Astrocyte of the cerebellum (primary cell): ENCODE measurements at regions not wholly inside any gene's neighbourhood (a gene's known extent, or its start where the extent isn't known, plus 50 kb on each side); places are given as distances from the start of the nearest gene placed in this dataset.

Source experiments
- DNase-seq: peaks from one replicate; pipeline ENCODE4 v3.0.0-alpha.2; 2011; ENCODE audit warnings: low read depth
- H3K4me3 ChIP-seq: 2 replicates; pipeline ENCODE4 v1.5.1; 2011; ENCODE audit warnings: mild to moderate bottlenecking, low read depth, low read length, moderate library complexity
- in situ Hi-C: cut with HindIII; loops from 2 replicates; pipeline ENCODE4 v1.10.0; 2017; ENCODE audit warnings: low sequenced_read_pairs
- TF ChIP-seq, protein P1 (sequence below): IDR thresholded peaks from 2 replicates; pipeline ENCODE4 v1.5.1; 2012; ENCODE audit warnings: low read length, low read depth, moderate library complexity, mild to moderate bottlenecking; ENCODE audit errors: missing control alignments

DNA sequence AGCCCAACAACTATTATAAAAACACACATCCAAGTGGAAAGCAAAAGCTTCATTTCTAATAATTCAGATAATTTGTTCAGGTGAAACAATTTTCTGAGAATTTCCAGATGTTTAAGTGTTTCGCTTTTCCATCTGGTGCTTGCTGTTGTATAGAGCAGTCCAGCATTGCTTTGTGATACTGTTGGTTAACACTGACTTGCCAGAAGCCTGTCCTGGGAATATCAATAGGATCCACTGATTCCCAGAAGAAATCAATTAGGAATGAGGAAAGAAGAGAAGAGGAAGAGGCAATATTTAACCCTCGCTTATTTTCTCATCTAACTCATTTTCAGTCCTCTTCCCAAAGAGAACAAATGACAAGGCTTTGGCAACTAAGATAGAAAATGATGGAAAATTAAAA is 94.9 kb upstream of the DDIT4L start:
- DNase-seq, result no peak
- TF ChIP-seq, protein P1, sequence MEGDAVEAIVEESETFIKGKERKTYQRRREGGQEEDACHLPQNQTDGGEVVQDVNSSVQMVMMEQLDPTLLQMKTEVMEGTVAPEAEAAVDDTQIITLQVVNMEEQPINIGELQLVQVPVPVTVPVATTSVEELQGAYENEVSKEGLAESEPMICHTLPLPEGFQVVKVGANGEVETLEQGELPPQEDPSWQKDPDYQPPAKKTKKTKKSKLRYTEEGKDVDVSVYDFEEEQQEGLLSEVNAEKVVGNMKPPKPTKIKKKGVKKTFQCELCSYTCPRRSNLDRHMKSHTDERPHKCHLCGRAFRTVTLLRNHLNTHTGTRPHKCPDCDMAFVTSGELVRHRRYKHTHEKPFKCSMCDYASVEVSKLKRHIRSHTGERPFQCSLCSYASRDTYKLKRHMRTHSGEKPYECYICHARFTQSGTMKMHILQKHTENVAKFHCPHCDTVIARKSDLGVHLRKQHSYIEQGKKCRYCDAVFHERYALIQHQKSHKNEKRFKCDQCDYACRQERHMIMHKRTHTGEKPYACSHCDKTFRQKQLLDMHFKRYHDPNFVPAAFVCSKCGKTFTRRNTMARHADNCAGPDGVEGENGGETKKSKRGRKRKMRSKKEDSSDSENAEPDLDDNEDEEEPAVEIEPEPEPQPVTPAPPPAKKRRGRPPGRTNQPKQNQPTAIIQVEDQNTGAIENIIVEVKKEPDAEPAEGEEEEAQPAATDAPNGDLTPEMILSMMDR, result no peak
- no peak overlapping the region for H3K4me3 ChIP-seq
- in situ Hi-C loops, result no loop called here

DNA sequence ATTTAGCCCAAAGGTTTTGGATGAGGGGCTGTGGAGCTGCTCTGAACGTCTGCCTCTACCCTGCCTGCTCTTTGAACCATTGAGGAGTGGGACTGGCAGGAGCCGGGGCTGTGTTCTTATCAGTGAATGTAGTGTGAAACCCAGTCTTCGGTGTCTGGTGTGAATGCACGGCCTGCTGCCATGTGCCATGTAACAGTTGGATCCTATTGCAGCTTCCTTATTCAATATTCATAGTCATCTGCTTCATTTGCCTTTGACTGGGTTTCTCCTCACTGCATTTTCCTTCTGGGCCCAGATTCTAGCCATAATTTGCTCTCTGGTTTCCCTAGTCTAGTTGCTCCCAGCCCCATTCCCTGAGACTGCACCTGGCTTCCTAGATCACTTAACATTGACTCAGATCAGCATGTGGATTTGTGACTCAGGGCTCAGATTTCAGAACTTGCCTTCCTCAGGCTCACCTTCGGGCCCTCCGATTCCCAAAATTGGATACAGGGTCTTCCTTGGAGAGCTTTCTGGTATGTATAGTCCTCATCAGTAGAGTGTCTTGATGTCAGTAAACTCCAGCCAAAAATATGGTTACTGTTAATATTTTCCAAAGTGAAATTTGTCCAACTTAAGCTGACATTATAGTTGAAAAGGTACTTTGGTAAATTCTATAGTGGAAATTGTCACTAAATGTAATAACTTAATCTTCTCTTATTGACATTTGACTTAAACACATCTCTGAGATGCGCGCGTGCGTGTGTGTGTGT is 94.0 kb upstream of the DDIT4L start:
- no peak for DNase-seq
- TF ChIP-seq, protein P1, result no peak
- in situ Hi-C loops, result no loop called here
- H3K4me3 ChIP-seq, result no peak overlapping the region

DNA sequence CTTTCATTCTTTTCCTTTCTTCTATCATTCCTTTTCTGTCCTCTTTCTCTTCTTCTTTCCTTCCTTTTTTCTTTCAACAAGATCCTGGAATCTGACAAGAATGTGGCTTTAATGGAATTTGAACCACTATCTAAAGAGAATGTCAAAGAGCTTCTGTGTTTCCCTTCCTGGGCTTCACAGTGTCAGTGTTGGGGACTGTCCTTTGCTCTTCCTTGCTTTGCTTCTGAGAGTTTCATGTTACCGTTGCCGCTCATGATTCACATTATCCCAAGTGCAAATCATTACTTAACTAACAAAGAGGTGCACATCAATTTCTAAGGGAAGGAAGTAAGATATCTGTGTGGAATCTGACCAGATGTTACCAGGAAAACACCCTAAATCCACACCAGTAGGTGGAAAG is 90.5 kb upstream of the DDIT4L start:
- no peak overlapping the region for H3K4me3 ChIP-seq
- TF ChIP-seq, protein P1, result no peak
- in situ Hi-C loops, result no loop called here
- no peak for DNase-seq

DNA sequence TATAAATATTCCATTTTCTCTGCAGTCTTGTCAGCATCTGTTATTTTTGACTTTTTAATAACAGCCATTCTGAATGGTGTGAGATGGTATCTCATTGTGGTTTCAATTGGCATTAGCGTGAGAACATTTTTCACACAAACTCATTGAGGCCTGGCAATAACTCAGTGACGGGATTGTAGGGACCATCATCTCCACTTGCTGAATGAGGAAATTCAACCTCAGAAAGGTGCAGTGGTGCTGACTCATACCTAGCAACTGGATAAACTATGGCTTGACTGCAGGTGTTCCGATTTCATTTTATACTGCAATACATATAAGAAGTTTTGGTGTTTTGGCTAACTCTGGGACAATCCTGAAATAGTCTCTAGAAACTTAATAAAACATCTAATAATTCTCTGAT is 88.3 kb upstream of the DDIT4L start:
- in situ Hi-C loops, result no loop called here
- TF ChIP-seq, protein P1, result no peak
- H3K4me3 ChIP-seq, result no peak overlapping the region
- DNase-seq, result no peak

DNA sequence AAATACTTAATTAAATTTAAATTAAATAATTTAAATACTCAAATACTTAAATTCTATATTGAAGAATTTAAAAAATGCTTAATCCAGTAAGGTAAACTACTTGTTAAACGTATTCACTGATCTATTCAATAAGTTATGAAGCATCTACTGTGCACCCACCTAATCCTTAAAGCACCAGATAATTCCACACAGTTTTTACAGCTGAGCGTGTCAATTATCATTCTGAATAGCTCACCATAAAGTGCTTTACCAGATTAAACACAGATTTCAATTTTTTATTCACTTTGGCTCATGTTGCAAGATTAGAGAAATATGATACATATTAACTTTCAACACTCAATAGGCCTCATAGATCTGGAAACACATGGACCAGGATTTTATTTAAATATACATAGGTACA is 79.2 kb upstream of the DDIT4L start:
- TF ChIP-seq, protein P1, result no peak
- no peak for DNase-seq
- in situ Hi-C loops, result no loop called here

DNA sequence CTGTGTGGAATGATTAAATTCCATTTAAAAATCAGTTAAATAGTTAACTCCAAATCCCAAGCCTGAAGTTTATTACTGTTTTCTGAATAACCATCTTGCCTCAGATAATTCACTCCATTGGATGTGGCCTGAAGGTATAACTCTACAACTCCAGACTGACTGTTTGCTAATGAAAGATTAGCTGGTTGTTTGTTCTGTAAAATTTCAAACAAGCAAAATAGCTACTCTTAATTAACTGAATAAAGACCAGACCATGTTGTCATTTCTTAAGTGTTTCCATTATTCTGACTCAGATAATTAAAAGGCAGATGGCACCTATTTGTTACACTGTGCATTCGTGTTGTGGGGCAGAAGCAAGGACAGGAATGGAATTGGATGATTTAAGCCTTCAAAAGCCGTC is 78.5 kb upstream of the DDIT4L start:
- no peak overlapping the region for H3K4me3 ChIP-seq
- in situ Hi-C loops, result no loop called here
- TF ChIP-seq, protein P1, result no peak
- DNase-seq, result no peak

More for the DNA sequence above, 79.2 kb upstream of the DDIT4L start:
- H3K4me3 ChIP-seq, result no peak overlapping the region
